Activated CD4-positive, CD25-positive, alpha-beta regulatory T cell treated with anti-CD3 and anti-CD28 coated beads, Interleukin-2, amount 50 U/mL, for 72 hours (primary cell): ENCODE measurements at regions not wholly inside any gene's neighbourhood (a gene's known extent, or its start where the extent isn't known, plus 50 kb on each side); places are given as distances from the start of the nearest gene placed in this dataset.
"Not testable (repeated sequence)": the region's sequence is repeated elsewhere in the genome, so short reads cannot be mapped to it uniquely, and the experiment has no call there.

Experiments
- DNase-seq: peaks from one replicate; pipeline ENCODE4 v3.0.0; 2021

- DNase-seq = not testable (repeated sequence)
These were observed 405.3 kb downstream of the PTH2R start for GRCh38 chr2:208811885-208812284.

GRCh38 chr2:208819190-208819589 lies 412.6 kb downstream of the PTH2R start:
- no peak for DNase-seq

GRCh38 chr2:208820014-208820688 lies 413.6 kb downstream of the PTH2R start:
- DNase-seq = no peak

GRCh38 chr2:208827109-208827508 lies 420.5 kb downstream of the PTH2R start:
- DNase-seq = no peak

- no peak for DNase-seq
These were observed 421.1 kb downstream of the PTH2R start for GRCh38 chr2:208827549-208828221.

GRCh38 chr2:208830203-208830602 lies 423.6 kb downstream of the PTH2R start:
- DNase-seq = no peak

- no peak for DNase-seq
These were observed 441.1 kb downstream of the PTH2R start for GRCh38 chr2:208847651-208848050.

- no peak for DNase-seq
These were observed 448.1 kb downstream of the PTH2R start for GRCh38 chr2:208854717-208855116.

- DNase-seq = no peak
These were observed 460.8 kb downstream of the PTH2R start for GRCh38 chr2:208867374-208867773.

- DNase-seq = no peak
These were observed 466.0 kb downstream of the PTH2R start for GRCh38 chr2:208872591-208872990.

- DNase-seq = no peak
These were observed 473.1 kb downstream of the PTH2R start for GRCh38 chr2:208879666-208880065.

- DNase-seq = no peak
These were observed 473.6 kb downstream of the PTH2R start for GRCh38 chr2:208880171-208880570.

- no peak for DNase-seq
These were observed 483.9 kb downstream of the PTH2R start for GRCh38 chr2:208890486-208890885.

- DNase-seq = no peak
These were observed 485.6 kb downstream of the PTH2R start for GRCh38 chr2:208892203-208892602.

GRCh38 chr2:208906330-208906729 lies 499.7 kb downstream of the PTH2R start:
- no peak for DNase-seq

GRCh38 chr2:208915401-208915800 lies 508.4 kb upstream of the MAP2 start:
- no peak for DNase-seq

- DNase-seq = no peak
These were observed 507.0 kb upstream of the MAP2 start for GRCh38 chr2:208916881-208917280.

- not testable (repeated sequence) for DNase-seq
These were observed 502.5 kb upstream of the MAP2 start for GRCh38 chr2:208921358-208921757.

GRCh38 chr2:208927867-208928266 lies 496.0 kb upstream of the MAP2 start:
- DNase-seq = no peak

GRCh38 chr2:208929139-208929864 lies 494.5 kb upstream of the MAP2 start:
- DNase-seq = no peak

- no peak for DNase-seq
These were observed 493.9 kb upstream of the MAP2 start for GRCh38 chr2:208929894-208930427.

- DNase-seq = no peak
These were observed 488.3 kb upstream of the MAP2 start for GRCh38 chr2:208935531-208935930.

- no peak for DNase-seq
These were observed 486.3 kb upstream of the MAP2 start for GRCh38 chr2:208937521-208937920.

GRCh38 chr2:208939852-208940251 lies 484.0 kb upstream of the MAP2 start:
- DNase-seq = no peak
